SIG-M5 treated with dmso at 0.1 percent for 504 hours (cell line): ENCODE measurements at regions not wholly inside any gene's neighbourhood (a gene's known extent, or its start where the extent isn't known, plus 50 kb on each side); places are given as distances from the start of the nearest gene placed in this dataset.

Experiments used
- DNase-seq: peaks from one replicate; lab custom pipeline; 2025; ENCODE audit not compliant: unreplicated experiment; lab: John Stamatoyannopoulos, UW

- DNase-seq: peak; percentile 2
Measured at GRCh38 chr4:43776371-43776770, 672.2 kb downstream of the KCTD8 start.

GRCh38 chr4:43778187-43778915 lies 670.3 kb downstream of the KCTD8 start:
- no peak for DNase-seq

DNA sequence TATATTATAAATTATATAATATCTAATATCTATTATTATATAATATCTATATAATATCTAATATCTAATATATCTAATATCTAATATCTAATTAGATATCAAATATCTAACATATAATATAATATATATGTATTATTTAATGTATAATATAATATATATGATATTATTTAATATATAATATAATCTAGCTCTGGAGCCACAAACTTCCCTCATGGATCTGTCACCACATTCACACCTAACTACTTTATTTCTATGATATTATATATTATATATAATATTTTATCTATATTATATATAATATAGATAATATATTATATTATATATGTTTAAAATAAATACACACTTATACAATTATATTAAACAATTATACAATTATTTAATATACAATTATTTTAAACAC lies 667.5 kb downstream of the KCTD8 start:
- no peak for DNase-seq

DNA sequence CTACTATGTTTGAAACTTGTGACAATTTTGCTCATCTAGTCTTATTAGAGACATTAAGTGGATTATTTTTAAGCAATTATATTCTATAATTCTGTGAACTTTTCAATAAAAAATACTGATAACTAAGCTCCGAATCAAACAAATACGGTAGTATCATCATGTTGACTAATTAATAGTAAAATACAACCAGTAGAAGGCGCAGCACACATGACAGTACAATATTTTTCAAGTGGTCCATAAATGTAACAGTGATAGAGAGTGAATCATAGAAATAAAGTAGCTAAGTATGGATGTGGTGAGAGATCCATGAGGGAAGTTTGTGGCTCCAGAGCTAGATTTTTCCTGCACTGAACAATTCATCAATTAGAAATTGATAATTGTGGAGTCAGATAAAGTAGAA lies 666.2 kb downstream of the KCTD8 start:
- DNase-seq: no peak

- DNase-seq: no peak
Measured at GRCh38 chr4:43816116-43816515, 632.5 kb downstream of the KCTD8 start.

- DNase-seq: no peak
Measured at GRCh38 chr4:43822621-43823020, 626.0 kb downstream of the KCTD8 start.

DNA sequence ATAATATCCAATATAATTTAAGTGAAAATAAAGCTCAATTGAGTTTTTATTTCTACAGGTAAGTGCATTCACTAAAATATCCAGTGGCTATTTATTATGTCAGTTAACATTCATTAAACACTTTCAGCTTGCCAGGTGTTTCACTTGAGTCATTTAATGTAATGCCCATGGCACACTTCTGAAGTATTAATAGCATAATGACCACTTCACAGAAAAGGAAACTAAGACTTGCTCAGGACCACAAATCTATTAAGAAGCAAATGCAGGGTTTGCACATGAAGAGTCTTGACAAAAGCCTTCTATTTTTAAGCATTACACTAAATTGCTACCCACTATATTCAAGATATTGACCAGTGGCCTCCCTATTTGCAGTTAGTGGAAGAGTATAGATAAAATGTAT lies 612.7 kb downstream of the KCTD8 start:
- DNase-seq: no peak

DNA sequence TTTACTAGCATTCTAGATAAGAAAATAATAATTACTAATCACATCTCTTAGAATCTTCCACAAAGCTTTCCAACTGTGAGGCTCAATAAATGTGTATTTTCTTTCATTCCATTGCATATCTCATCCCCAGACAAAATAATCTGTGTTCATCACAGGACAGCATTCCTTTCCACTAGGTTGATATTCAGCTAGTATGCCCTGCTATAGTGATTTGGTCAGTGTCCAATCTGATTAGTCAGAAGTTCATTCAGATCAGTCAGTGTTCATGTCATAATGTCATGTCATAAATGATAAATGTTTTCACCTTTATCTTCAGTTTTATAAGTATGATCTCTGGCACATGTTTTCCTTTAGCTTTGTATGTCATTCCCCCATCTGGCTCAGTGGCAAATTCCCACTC lies 611.4 kb downstream of the KCTD8 start:
- DNase-seq: no peak

DNA sequence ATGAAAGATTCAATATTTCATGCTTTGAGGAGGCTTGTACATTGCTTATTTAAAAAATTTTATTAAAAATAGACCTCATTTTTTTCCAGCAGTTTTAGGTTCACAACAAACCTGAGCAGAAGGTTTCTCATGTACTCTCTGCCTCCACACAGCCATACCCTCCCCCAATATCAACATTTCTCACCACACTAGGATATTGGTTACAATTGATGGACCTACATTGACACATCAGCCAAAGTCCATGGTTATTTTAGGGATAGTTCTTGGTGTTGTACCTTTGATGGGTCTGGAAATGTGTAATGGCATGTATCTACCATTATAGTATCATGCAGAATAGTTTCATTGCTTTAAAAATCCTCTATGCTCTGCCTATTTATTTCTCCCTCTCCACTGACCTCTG lies 611.0 kb downstream of the KCTD8 start:
- DNase-seq: no peak

DNA sequence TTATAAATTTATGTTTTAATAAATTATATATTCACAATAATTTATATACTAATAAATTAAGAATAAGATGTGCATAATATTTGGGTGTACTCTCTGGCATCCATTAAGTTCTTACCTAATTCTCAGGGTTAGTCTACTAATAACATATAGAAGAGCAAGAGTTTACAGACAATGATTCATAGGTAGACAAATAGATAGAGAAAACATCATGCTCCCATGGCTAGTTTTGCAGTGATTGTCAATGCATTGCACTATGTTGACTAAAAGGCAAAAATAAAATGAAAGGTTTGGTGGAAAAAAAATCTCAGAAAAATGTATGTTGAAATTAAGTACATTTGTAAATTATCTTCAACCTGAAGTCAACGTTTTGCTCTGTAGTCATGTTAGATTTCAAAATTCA lies 606.0 kb downstream of the KCTD8 start:
- DNase-seq: no peak

DNA sequence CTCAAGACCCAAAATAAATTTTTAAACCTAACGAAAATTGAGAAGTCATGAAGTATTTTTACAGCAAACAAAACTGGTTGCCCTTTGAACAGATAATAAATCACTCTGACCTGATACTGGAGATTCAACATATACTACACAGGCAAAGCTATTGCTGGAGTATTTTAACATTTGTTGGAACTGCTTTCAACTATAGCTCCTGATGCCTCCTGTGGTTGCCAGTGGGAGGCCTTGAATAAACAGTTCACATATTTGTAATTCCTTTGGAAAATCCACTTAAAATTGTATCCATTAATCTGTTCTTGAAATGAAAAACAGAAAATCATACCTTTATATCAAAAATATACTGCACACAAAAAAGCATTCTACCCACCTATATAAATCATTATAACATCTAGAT lies 605.1 kb downstream of the KCTD8 start:
- no peak for DNase-seq

- no peak for DNase-seq
Measured at GRCh38 chr4:43846111-43846587, 602.5 kb downstream of the KCTD8 start.

- no peak for DNase-seq
Measured at GRCh38 chr4:43853565-43854264, 594.9 kb downstream of the KCTD8 start.

DNA sequence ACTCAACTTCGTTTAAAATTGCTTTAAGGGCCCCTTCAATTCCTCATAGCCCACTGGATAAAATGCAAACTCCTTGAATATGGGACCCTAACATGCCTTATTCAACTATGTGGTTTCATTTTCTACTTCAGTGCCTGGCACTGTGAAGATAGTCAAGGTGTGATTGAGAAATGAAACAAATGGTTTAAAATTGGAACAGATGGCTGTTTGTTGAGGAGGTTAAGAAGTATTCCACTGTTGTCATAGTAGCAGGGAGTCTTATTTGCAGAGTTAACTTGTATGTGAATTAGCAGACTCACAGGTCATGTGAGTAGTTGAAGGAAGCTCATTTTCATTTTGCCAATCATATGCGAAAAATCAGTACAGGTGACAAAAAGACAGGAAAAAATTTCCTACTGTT lies 593.3 kb downstream of the KCTD8 start:
- DNase-seq: no peak

DNA sequence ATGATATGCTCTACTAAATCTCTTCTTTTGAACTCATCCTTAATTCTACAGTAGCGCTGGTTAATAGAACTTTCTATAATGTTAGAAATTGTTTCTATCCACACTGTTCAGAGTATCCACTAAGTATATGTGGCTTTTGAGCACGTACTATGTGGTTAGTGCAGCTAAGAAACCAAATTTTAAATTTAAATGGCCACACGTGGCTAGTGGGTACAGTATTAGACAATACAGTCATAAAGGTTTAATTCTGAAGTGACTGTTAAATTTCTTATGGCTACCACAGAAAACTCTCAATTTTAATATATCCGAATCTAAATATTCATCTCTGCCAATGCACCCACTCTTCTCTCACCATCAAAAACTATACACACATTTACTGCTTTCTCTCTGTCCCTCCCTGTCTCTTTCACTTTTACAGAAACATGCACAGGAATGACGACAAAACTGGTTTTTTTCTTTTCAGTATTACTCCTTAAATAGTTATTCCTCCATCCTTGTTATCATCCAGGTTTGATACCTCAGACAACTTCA lies 583.9 kb downstream of the KCTD8 start:
- DNase-seq: no peak

DNA sequence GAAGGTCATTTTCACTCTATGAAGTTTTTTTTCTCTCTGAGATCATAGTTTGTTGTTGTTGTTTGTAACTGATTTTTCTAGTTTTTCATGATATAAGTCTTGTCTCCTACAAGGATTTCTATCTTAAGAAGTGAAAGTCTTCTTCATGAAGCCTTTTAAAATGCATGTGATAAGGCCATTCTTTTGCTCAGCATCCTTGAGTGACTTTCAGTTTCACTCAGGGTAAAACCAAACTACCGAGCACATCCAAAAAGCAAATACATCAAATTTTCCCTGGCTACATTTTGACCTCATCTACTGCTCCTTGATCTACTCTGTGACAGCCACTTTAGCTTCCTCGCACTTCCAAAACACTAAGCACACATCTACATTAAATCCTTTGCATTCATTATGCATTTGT lies 580.7 kb downstream of the KCTD8 start:
- DNase-seq: no peak

GRCh38 chr4:43875655-43876054 lies 573.0 kb downstream of the KCTD8 start:
- DNase-seq: no peak

GRCh38 chr4:43882470-43882869 lies 566.1 kb downstream of the KCTD8 start:
- no peak for DNase-seq

- no peak for DNase-seq
Measured at GRCh38 chr4:43886196-43886595, 562.4 kb downstream of the KCTD8 start.

DNA sequence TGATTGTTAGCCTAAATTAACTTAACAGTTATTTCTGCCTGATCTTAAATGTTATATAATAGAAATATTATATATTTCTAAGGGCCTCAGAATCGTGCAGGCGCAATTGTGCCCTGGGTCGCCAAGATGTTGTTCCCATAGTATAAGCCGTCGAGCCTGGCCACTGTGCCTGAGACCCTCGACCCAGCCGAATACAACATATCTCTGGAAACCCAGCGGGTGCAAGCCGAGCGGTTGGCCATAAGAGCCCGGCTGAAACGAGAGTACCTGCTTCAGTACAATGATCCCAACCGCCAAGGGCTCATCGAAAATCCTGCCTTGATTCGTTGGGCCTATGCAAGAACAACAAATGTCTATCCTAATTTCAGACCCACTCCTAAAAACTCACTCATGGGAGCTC lies 549.8 kb downstream of the KCTD8 start:
- DNase-seq: no peak

DNA sequence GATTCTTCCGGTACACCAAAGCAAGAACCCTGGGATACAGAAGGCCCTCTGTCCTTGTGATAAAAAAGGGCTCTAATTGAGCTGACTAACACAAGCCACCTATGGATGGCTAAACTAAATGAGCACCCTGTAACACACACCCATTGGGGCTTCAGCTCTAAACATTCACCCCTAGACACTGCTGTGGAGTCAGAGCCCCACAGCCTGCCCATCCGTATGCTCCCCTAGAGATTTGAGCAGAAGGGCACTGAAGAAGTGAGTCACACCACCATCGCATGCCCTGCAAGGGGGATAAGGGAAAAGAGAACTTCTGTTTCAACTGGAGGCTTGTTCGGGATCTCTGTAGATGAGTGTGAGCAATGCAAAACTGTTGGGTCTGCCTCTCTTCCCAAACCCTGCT lies 545.2 kb downstream of the KCTD8 start:
- no peak for DNase-seq

DNA sequence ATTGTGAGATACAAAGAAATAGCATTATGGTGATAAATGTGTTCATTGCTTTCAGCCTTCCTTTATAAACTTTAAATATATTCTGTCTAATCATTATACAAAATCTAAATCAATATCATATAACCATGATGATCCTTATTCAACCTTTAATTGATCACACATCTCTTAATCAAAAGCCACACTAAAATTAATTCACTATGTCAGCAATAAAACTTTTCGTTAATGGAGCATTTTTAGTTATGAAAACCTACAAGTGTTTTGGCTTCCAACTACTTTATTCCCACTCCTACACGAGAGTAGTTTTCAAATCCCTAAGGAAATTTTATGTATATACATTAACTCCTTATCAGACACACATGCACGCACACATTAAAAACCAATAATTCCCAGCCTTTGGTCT lies 530.2 kb downstream of the KCTD8 start:
- DNase-seq: no peak
